Nephron (organoid): ENCODE measurements at regions not wholly inside any gene's neighbourhood (a gene's known extent, or its start where the extent isn't known, plus 50 kb on each side); places are given as distances from the start of the nearest gene placed in this dataset.
A peak's percentile ranks its signal among the peaks of the same experiment; 100 is the strongest.
"Not testable (repeated sequence)": the region's sequence is repeated elsewhere in the genome, so short reads cannot be mapped to it uniquely, and the experiment has no call there.

Experiments
- H3K27ac Mint-ChIP-seq, 3 experiments: 2 replicates each; pipeline ENCODE4 v1.8.0; 2020; ENCODE audit warnings: mixed read lengths in 3 of 3, mild to moderate bottlenecking in 2 of 3, moderate library complexity in 1 of 3
- H3K27me3 Mint-ChIP-seq: 2 replicates; pipeline ENCODE4 v1.8.0; 2021; ENCODE audit warnings: low read depth, mild to moderate bottlenecking, moderate library complexity, mixed read lengths
- H3K36me3 Mint-ChIP-seq: 2 replicates; pipeline ENCODE4 v1.8.0; 2020; ENCODE audit warnings: low read depth, mixed read lengths
- H3K4me1 Mint-ChIP-seq: 2 replicates; pipeline ENCODE4 v1.8.0; 2020; ENCODE audit warnings: mixed read lengths
- H3K4me3 Mint-ChIP-seq, 3 experiments: 2 replicates each; pipeline ENCODE4 v1.8.0; 2020; ENCODE audit warnings: mild to moderate bottlenecking in 3 of 3, mixed read lengths in 3 of 3, moderate library complexity in 2 of 3
- H3K9me3 Mint-ChIP-seq: 2 replicates; pipeline ENCODE4 v1.8.0; 2020; ENCODE audit warnings: mixed read lengths
- CTCF ChIP-seq, 3 experiments: fragments of 200-600 bp; sonication (generic); IDR thresholded peaks; one replicate each; pipeline ENCODE4 v1.5.0; 2021; ENCODE audit warnings: antibody characterized with exemption in 3 of 3; ENCODE audit not compliant: unreplicated experiment in 3 of 3

DNA sequence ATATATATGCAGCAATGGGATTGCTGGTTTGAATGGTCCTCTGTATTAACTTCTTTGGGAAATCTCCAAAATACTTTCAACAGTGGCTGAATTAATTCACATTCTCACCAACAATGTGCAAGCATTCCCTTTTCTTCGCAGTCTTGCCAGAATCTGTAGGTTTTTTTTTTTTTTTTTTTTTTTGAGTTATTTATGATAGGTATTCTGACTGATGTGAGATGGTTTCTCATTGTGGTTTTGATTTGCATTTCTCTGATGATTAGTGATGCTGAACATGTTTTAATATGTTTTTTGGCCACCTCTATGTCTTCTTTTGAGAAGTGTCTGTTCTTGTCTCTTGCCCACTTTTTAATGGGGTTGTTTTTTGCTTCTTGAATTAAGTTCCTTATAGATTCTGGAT is 2041.5 kb upstream of the PCDH20 start:
- no peaks in the 10 kb centered on the region for H3K27me3 Mint-ChIP-seq
- H3K9me3 Mint-ChIP-seq: no peaks in the 10 kb centered on the region
- no peaks in the 10 kb centered on the region for H3K4me1 Mint-ChIP-seq
- TF ChIP-seq CTCF (IDR thresholded peaks at IDR 0.05; ENCODE audit: unreplicated experiment in 3 of 3): no peak
- no peaks in the 10 kb centered on the region for H3K36me3 Mint-ChIP-seq
- no peak overlapping the region for H3K27ac Mint-ChIP-seq
- no peak overlapping the region for H3K4me3 Mint-ChIP-seq

GRCh38 chr13:63455938-63456337 is 2040.3 kb upstream of the PCDH20 start:
- TF ChIP-seq CTCF (IDR thresholded peaks at IDR 0.05; ENCODE audit: unreplicated experiment in 3 of 3): no peak
- H3K9me3 Mint-ChIP-seq: no peaks in the 10 kb centered on the region
- no peak overlapping the region for H3K4me3 Mint-ChIP-seq
- no peaks in the 10 kb centered on the region for H3K27me3 Mint-ChIP-seq
- no peaks in the 10 kb centered on the region for H3K36me3 Mint-ChIP-seq
- H3K27ac Mint-ChIP-seq: no peak overlapping the region
- H3K4me1 Mint-ChIP-seq: no peaks in the 10 kb centered on the region

DNA sequence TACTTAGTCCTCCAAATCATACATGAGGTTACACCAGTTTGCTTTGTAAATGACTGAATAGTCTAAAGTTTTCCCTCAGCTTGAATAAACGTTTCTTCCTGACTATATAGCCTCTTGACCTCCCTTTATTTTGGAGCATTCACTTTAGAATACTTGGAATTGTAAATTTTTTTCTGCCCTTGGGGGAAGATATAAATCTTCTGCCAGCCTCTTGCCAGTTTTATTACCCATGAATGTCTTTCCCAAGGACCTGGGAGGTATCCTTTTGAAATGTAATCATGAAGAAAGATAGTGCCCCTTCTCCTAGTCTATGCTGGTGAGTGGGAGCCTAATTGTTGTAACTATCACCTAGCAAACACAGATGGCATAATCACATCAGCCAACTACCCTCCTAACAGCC is 2033.9 kb upstream of the PCDH20 start:
- no peaks in the 10 kb centered on the region for H3K4me1 Mint-ChIP-seq
- TF ChIP-seq CTCF (IDR thresholded peaks at IDR 0.05; ENCODE audit: unreplicated experiment in 3 of 3): no peak
- peak overlapping the region in 1 of 3 experiments; percentile 26 for H3K27ac Mint-ChIP-seq

GRCh38 chr13:63448692-63449091 is 2033.0 kb upstream of the PCDH20 start:
- H3K4me3 Mint-ChIP-seq: no peak overlapping the region
- H3K27ac Mint-ChIP-seq: no peak overlapping the region
- TF ChIP-seq CTCF (IDR thresholded peaks at IDR 0.05; ENCODE audit: unreplicated experiment in 3 of 3): no peak
- no peaks in the 10 kb centered on the region for H3K9me3 Mint-ChIP-seq
- H3K4me1 Mint-ChIP-seq: no peaks in the 10 kb centered on the region
- no peaks in the 10 kb centered on the region for H3K36me3 Mint-ChIP-seq
- H3K27me3 Mint-ChIP-seq: no peaks in the 10 kb centered on the region

More for the DNA sequence above, 2033.9 kb upstream of the PCDH20 start:
- no peaks in the 10 kb centered on the region for H3K36me3 Mint-ChIP-seq
- H3K4me3 Mint-ChIP-seq: no peak overlapping the region
- no peaks in the 10 kb centered on the region for H3K27me3 Mint-ChIP-seq
- no peaks in the 10 kb centered on the region for H3K9me3 Mint-ChIP-seq

- peaks cover 3% of the 10 kb centered on the region for H3K9me3 Mint-ChIP-seq
- H3K36me3 Mint-ChIP-seq: no peaks in the 10 kb centered on the region
- no peaks in the 10 kb centered on the region for H3K27me3 Mint-ChIP-seq
- no peak overlapping the region for H3K4me3 Mint-ChIP-seq
- TF ChIP-seq CTCF (IDR thresholded peaks at IDR 0.05; ENCODE audit: unreplicated experiment in 3 of 3): no peak
- no peaks in the 10 kb centered on the region for H3K4me1 Mint-ChIP-seq
- no peak overlapping the region for H3K27ac Mint-ChIP-seq
Observed at GRCh38 chr13:63446329-63446728, 2030.7 kb upstream of the PCDH20 start.

GRCh38 chr13:63444225-63444624 is 2028.6 kb upstream of the PCDH20 start:
- not testable (repeated sequence) for H3K4me3 Mint-ChIP-seq, H3K4me1 Mint-ChIP-seq, H3K27ac Mint-ChIP-seq, H3K9me3 Mint-ChIP-seq, H3K27me3 Mint-ChIP-seq, H3K36me3 Mint-ChIP-seq
